HG02610 (cell line): ENCODE measurements at regions not wholly inside any gene's neighbourhood (a gene's known extent, or its start where the extent isn't known, plus 50 kb on each side); places are given as distances from the start of the nearest gene placed in this dataset.
"Not testable (repeated sequence)": the region's sequence is repeated elsewhere in the genome, so short reads cannot be mapped to it uniquely, and the experiment has no call there.

Experiments
- ATAC-seq: cut with Tn5 transposase; IDR thresholded peaks from one replicate; pipeline ENCODE4 v1.9.1; 2021; ENCODE audit warnings: mild to moderate bottlenecking, moderate library complexity; ENCODE audit not compliant: unreplicated experiment

DNA sequence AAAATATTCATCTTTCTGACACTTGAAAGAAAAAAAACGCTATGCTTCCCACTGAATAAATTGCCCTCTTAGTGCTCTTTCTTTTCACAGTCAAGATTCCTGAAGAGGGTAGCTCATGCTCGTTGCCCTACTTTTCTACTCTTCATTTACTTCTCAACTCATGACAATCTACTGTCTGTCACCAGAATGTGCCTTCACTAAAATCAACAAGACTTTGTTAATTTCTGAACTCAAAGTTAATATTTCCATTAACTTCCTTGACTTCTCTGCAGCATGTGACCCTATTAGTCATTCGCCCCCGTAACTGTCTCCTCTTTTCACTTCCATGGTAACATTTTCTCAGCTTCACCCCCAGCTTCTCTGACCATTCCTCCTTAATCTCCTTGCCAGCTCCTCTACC, 98.9 kb upstream of the MAPRE2 start:
- no peak for ATAC-seq

DNA sequence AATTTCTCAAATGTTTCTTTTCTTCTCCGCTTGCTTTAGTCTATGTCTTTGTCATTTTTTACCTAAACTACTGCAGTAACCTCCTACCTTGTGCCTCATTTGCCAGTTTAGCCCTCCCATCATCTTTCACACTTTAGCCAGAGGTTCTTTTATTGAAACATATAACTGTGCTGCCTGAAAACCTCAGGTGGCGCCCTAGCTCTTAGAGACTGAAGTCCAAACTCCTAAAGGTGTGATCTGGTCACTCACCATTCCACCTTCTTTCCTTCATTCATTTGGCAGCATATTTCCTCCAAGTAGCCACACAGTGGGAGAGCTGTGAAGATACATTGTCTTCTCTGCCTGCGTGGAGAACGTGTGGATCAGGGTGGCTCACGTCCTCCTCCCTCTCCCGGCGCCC, 98.2 kb upstream of the MAPRE2 start:
- no peak for ATAC-seq

- no peak for ATAC-seq
Observed at GRCh38 chr18:34943587-34943986, 97.6 kb upstream of the MAPRE2 start.

GRCh38 chr18:34947711-34948125, 93.5 kb upstream of the MAPRE2 start:
- no peak for ATAC-seq

GRCh38 chr18:34951625-34952379, 89.4 kb upstream of the MAPRE2 start:
- no peak for ATAC-seq

GRCh38 chr18:34953212-34953611, 88.0 kb upstream of the MAPRE2 start:
- ATAC-seq, result no peak

DNA sequence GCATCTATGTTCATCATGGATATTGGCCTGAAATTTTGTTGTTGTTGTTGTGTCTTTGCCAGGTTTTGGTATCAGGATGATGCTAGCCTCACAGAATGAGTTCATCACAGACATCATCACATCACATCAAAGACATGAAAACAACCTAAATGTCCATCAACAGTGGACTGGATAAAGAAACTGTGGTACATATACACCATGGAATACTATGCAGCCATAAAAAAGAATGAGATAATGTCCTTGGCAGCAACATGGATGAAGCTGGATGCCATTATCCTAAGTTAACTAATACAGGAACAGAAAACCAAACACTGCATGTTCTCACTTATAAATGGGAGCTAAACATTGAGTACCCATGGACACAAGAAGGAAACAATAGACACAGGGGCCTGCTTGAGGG, 85.7 kb upstream of the MAPRE2 start:
- ATAC-seq, result not testable (repeated sequence)

GRCh38 chr18:34956663-34957062, 84.5 kb upstream of the MAPRE2 start:
- no peak for ATAC-seq

GRCh38 chr18:34957119-34957863, 83.9 kb upstream of the MAPRE2 start:
- ATAC-seq, result no peak

GRCh38 chr18:34957864-34958259, 83.4 kb upstream of the MAPRE2 start:
- no peak for ATAC-seq

DNA sequence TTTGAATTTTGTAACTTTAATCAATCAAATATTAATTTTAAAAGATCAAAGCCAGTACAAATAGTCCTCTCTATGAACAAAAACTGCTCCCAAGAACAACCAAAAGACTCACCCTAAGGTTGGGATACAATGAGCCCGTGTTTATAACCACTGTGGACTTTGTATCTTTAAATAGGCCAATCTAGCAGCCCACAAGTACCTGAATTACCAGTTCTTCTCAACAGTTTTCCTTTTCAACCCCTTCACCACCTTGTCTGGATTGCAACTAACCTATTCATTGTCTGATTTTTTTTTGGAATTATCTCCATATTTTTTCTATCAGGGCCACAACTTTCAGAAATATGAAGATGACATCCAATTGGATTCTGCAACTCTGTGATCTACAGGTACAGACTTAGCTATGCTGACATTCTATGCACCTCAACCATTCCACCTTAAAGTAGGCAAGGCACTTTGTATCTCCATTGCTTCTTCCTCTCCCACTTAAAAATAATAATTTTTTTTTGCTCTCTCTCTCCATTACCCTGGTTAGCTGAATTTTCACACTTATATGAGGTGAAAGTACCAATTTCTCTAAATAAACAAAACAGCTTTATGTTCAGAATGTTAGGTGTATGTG, 81.9 kb upstream of the MAPRE2 start:
- ATAC-seq, result no peak

GRCh38 chr18:34959989-34960388, 81.2 kb upstream of the MAPRE2 start:
- no peak for ATAC-seq

GRCh38 chr18:34965108-34965507, 76.1 kb upstream of the MAPRE2 start:
- no peak for ATAC-seq

DNA sequence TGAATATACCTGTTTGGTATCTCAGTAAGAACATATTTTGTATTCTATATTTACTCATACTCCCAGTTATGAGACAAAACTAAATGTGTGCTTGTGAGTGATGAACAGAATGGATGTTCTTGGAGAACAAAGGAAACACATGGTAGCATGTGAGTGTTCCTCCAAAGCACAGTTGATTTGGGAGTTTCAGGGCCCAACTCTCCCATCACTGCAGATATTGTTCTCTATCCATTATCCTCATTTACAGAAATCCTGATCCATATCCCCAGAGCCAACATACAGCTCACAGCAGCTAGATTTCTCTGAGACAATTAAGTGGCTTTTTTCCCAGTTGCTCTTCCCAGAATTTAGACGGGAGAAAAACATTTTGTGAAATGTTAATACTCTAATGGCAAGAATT, 75.6 kb upstream of the MAPRE2 start:
- no peak for ATAC-seq

DNA sequence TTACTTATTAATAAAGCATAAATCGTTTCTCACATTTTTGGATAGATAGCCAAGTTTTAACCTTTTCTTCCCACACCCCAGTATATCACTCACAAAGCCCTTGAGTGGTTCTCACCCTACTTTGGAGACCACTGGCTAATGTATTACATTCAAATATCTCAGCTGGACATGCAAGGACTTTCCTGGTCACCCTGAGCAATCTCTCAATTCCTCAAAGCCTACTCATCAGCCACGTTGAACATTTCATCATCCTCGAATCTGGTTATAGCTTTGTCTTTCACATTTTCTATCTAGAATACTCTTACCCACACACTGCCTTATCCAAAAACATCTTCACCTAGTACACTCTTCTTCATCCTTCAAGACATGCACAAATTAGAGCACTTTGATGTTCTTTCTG, 71.1 kb upstream of the MAPRE2 start:
- ATAC-seq, result no peak

- ATAC-seq, result no peak
Observed at GRCh38 chr18:34971313-34971712, 69.9 kb upstream of the MAPRE2 start.

GRCh38 chr18:34972765-34973414, 68.3 kb upstream of the MAPRE2 start:
- no peak for ATAC-seq

- ATAC-seq, result no peak
Observed at GRCh38 chr18:34976123-34976522, 65.1 kb upstream of the MAPRE2 start.

DNA sequence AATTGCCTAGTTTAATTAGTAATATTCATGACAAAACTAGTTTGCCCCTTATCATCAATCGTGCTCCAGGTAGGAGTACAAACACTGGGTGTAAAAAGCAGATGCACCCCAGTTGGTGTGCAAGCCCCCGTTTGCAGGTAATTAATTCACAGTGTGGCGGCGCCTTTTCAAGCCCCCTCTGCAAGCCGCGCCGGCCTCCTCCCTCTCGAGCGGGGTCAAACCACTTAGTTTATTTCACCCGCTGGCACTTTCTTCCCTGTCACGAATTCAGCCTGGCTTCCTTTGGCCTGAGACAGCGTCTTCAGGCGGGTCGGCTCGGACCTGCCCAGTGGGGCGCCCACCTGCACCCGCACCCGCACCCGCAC, 64.7 kb upstream of the MAPRE2 start:
- ATAC-seq, result no peak

- ATAC-seq, result peak; percentile 63
Observed at GRCh38 chr18:34976899-34977837, 64.0 kb upstream of the MAPRE2 start.
